ENCODE measurements at regions not wholly inside any gene's neighbourhood (a gene's known extent, or its start where the extent isn't known, plus 50 kb on each side); places are given as distances from the start of the nearest gene placed in this dataset.

DNA sequence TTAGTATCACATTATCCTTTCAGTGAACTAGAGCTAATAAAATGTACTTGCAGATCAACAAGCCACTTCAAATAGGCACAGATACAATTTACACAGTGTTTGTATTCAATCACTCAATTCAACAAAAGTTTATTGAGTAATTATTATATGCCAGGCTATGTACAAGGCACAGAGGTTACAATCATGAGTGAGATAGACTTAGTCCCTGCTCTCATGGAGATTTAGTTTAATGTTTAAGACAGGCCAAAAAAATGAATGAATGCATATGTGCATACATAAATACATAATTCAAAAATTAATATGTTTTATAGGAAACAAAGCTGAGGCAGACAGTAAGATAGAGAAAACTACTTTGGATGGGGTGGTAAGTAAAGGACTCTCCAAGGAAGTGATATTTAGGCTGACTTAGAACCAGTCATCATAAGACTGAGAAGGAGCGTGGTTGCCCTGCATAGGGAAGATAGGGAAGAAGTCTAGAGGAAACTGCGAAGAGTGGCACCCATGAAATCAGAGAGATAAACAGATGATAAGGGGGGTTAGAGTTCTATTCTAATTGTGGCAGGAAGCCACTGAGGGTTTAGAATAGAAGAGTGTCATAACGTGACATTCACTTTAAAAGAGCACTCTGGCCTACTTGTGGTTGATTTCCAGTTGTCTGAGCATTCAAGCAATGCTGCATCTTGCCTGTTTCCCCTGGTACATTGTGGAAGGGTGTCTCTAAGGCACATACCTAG lies 49.7 kb upstream of the GRAMD2B start:
- H3K9ac ChIP-seq (ENCODE audit: insufficient read depth, low read depth, low read length) = peak overlapping the region; percentile 23; the same call in 1 of the 2 replicates
- peaks cover 27% of the 10 kb centered on the region for H3K79me2 ChIP-seq (ENCODE audit: insufficient read depth, low read length)
- peaks cover 57% of the 10 kb centered on the region for H3K4me1 ChIP-seq (ENCODE audit: insufficient read depth, low read length)
- TF ChIP-seq, protein P1, sequence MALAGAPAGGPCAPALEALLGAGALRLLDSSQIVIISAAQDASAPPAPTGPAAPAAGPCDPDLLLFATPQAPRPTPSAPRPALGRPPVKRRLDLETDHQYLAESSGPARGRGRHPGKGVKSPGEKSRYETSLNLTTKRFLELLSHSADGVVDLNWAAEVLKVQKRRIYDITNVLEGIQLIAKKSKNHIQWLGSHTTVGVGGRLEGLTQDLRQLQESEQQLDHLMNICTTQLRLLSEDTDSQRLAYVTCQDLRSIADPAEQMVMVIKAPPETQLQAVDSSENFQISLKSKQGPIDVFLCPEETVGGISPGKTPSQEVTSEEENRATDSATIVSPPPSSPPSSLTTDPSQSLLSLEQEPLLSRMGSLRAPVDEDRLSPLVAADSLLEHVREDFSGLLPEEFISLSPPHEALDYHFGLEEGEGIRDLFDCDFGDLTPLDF (CRISPR knock-in tag; IDR thresholded peaks at IDR 0.05) = 0 out of 2 replicates have a peak, but pooled peaks have one; percentile 36
- 0 out of 2 replicates have a peak, but pooled peaks have one; percentile 16 for TF ChIP-seq SAP130 (CRISPR knock-in tag; IDR thresholded peaks at IDR 0.05; ENCODE audit: low read depth)
- no peak for TF ChIP-seq ZNF720 (CRISPR knock-in tag; IDR thresholded peaks at IDR 0.05)
- POLR2A ChIA-PET = no interaction called here
- no peak for FAIRE-seq
- no peaks in the 10 kb centered on the region for H3K9me3 ChIP-seq (ENCODE audit: low read length)
- WGBS (ENCODE audit: low lambda C conversion rate) = 86% methylated on average over 3 of the region's 3 CpGs
- peak overlapping the region; percentile 59 for H3K4me2 ChIP-seq (ENCODE audit: low read depth, low read length)
- H3K27ac ChIP-seq (ENCODE audit: extremely low read length, insufficient read depth, low read length) = no peak overlapping the region
- CTCF ChIA-PET (ENCODE audit: low intra/inter-chr PET ratio, low total read pairs) = interaction anchor here (1.2 kb wide), 1 partner anchor 19 kb away, joined by 3 read pairs; no protein-coding TSS in a partner anchor
- H2AFZ ChIP-seq (ENCODE audit: low read length) = no peak overlapping the region
- in situ Hi-C loops (cut with HindIII; ENCODE audit: extremely low pct_ligation_motif_present, low pct_unique_long_range_greater_than_20kb) (no loop called here), intact Hi-C loops (cut with micrococcal nuclease; ENCODE audit: unreplicated experiment) (loop anchor here (5.0 kb wide), 1 partner anchor 49 kb away; the partner anchor contains the start of gene GRAMD2B)
- H3K4me3 ChIP-seq (replicated peaks in 1 of 3; ENCODE audit: insufficient read depth in 1 of 3, low read depth in 2 of 3, low read length in 3 of 3) = no peak overlapping the region
- no TSS peak for BruUV-seq (replicated peaks)
- H4K20me1 ChIP-seq (ENCODE audit: insufficient read depth, low read length) = 0 out of 2 replicates have a peak, but pooled peaks cover 8% of the 10 kb centered on the region
- H3K27me3 ChIP-seq (ENCODE audit: control insufficient read depth in 1 of 2, insufficient read depth in 2 of 2, low read length in 2 of 2) = no peaks in the 10 kb centered on the region; a peak in 1 of 5 replicates
- no peak for DNase-seq (ENCODE audit: low spot score)
- peaks cover 0 to 6% of the 10 kb centered on the region in 2 experiments; a peak in 1 of 5 replicates for H3K36me3 ChIP-seq (replicated peaks in 1 of 2; ENCODE audit: control insufficient read depth in 1 of 2, insufficient read depth in 2 of 2, low read length in 2 of 2)
- no peak for ATAC-seq

Small RNA genes lying in the stretch of these regions (small RNA-seq; reads per million reads assigned to genes)
- gene HMGB1P22 (ENCODE audit: insufficient read depth in 2 of 3, insufficient read length in 3 of 3, low read depth in 2 of 3, low replicate concordance in 1 of 3) (0 reads per million in 3 experiments), gene RN7SKP117 (ENCODE audit: insufficient read depth in 2 of 3, insufficient read length in 3 of 3, low read depth in 2 of 3, low replicate concordance in 1 of 3) (0 reads per million in 3 experiments)

All from HepG2 (cell line).